Thoracic aorta (tissue), 2 donors: ENCODE measurements at regions not wholly inside any gene's neighbourhood (a gene's known extent, or its start where the extent isn't known, plus 50 kb on each side); places are given as distances from the start of the nearest gene placed in this dataset.
"Not testable (repeated sequence)": the region's sequence is repeated elsewhere in the genome, so short reads cannot be mapped to it uniquely, and the experiment has no call there.

Experiments
- ATAC-seq: fragments of 150-250 bp; one replicate; pipeline ENCODE4 v1.8.0; 2017; ENCODE audit warnings: low read depth; ENCODE audit not compliant: insufficient number of reproducible peaks, low FRiP score
- DNase-seq: peaks from one replicate; pipeline ENCODE4 v3.0.0-alpha.2; 2020; ENCODE audit warnings: low spot score
- H3K27ac ChIP-seq, 2 donors: fragments of 200-600 bp; sonication (generic); 1 replicate in 1 of 2; 2 replicates in 1 of 2; pipeline ENCODE4 v1.5.1; 2016; ENCODE audit warnings: mild to moderate bottlenecking in 2 of 2, moderate library complexity in 2 of 2
- H3K27me3 ChIP-seq: fragments of 200-600 bp; sonication (generic); replicated peaks from 2 replicates; pipeline ENCODE4 v1.6.0; 2016; ENCODE audit warnings: mild to moderate bottlenecking; ENCODE audit not compliant: insufficient read depth
- H3K36me3 ChIP-seq: fragments of 200-600 bp; sonication (generic); one replicate; pipeline ENCODE4 v1.5.1; 2016
- H3K4me1 ChIP-seq, 2 donors: fragments of 200-600 bp; sonication (generic); 1 replicate in 1 of 2; 2 replicates in 1 of 2; pipeline versions ENCODE4 v1.5.1 to v1.6.0; 2016; ENCODE audit warnings: low read depth in 2 of 2, mild to moderate bottlenecking in 1 of 2; ENCODE audit not compliant: control insufficient read depth in 1 of 2
- H3K4me3 ChIP-seq: fragments of 200-600 bp; sonication (generic); 2 replicates; pipeline ENCODE4 v1.5.1; 2016; ENCODE audit warnings: mild to moderate bottlenecking
- H3K9me3 ChIP-seq: fragments of 200-600 bp; sonication (generic); 2 replicates; pipeline ENCODE4 v1.5.1; 2016
- TF ChIP-seq, protein P1 (sequence below): fragments of 200-600 bp; sonication (generic); IDR thresholded peaks from one replicate; pipeline ENCODE4 v1.5.1; 2019; ENCODE audit warnings: antibody characterized with exemption

DNA sequence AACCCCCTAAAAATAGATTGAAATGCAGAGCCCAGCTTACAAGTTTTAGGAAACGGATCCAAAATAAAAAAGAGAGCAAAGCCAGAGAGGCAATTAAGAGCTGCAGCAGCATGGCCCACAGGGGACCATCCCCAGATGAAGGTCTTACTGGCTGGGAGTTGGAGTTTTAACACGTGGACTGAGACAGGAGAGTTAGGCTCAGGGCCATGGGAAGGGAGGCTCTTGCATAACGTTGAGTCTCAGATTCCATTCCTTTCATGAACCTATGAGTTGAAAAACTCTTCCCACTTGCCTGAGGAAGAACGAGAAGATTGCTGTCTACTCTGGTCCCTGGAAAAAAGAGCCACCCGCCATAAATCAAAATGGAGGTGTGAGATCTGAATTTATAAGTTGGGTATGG lies 101.8 kb upstream of the NDUFV2 start:
- Histone ChIP-seq H3K4me3 (no peak overlapping the region), H3K27ac (peak overlapping the region in 1 of 2 donors; percentile 13), H3K9me3 (no peaks in the 10 kb centered on the region), H3K27me3 (no peaks in the 10 kb centered on the region), H3K36me3 (no peaks in the 10 kb centered on the region), H3K4me1 (peaks cover 9 to 25% of the 10 kb centered on the region in 2 donors)
- ATAC-seq (no peak), DNase-seq (no peak)
- TF ChIP-seq, protein P1, sequence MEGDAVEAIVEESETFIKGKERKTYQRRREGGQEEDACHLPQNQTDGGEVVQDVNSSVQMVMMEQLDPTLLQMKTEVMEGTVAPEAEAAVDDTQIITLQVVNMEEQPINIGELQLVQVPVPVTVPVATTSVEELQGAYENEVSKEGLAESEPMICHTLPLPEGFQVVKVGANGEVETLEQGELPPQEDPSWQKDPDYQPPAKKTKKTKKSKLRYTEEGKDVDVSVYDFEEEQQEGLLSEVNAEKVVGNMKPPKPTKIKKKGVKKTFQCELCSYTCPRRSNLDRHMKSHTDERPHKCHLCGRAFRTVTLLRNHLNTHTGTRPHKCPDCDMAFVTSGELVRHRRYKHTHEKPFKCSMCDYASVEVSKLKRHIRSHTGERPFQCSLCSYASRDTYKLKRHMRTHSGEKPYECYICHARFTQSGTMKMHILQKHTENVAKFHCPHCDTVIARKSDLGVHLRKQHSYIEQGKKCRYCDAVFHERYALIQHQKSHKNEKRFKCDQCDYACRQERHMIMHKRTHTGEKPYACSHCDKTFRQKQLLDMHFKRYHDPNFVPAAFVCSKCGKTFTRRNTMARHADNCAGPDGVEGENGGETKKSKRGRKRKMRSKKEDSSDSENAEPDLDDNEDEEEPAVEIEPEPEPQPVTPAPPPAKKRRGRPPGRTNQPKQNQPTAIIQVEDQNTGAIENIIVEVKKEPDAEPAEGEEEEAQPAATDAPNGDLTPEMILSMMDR, result no peak

DNA sequence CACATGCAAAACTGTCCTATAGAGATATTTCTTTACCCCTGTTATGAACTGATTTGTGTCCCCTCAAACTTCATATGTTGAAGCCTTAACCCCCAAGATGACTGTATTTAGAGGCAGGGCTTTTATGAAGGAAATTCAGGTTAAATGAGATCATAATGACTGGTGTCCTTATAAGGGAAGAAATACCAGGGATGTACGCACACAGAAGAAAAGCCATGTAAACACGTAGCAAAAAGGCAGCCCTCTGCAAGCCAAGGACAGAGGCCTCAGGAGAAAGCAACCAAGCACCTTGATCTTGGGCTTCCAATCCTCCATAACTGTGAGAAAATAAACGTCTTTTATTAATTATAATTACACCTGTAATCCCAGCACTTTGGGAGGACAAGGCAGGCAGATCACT lies 101.3 kb upstream of the NDUFV2 start:
- peak overlapping the region in 1 of 2 donors; percentile 13 for H3K27ac ChIP-seq
- no peaks in the 10 kb centered on the region for H3K27me3 ChIP-seq
- peaks cover 9 to 25% of the 10 kb centered on the region in 2 donors for H3K4me1 ChIP-seq
- TF ChIP-seq, protein P1, result no peak
- DNase-seq (no peak), ATAC-seq (no peak)
- no peaks in the 10 kb centered on the region for H3K36me3 ChIP-seq
- H3K9me3 ChIP-seq, result no peaks in the 10 kb centered on the region
- H3K4me3 ChIP-seq, result no peak overlapping the region

DNA sequence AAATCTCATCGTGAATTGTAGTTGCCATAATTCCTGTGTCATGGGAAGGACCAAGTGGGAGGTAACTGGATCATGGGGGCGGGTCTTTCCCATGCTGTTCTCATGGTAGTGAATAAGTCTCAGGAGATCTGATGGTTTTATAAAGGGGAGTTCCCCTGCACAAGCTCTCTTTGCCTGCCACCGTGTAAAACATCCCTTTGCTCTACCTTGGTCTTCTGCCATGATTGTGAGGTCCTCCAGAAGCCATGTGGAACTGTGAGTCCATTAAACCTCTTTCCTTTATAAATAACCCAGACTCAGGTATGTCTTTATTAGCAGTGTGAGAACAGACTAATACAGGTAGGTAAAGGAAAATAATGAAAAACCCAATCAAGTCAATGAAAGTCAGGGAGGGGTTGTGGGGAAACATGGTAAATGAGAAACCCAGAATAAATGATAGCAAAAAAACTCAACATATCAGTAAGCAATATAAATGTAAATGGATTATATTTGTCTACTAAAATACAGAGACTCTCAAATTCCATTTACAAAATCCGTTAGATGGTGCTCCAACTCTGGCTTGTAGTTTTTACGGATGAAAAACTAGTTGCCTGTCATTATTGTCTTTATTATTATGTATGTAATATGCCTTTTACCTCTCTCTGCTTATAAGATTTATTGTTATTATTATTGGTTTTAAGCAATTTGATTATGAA lies 98.9 kb upstream of the NDUFV2 start:
- H3K27ac ChIP-seq, result no peak overlapping the region
- no peak for DNase-seq
- H3K9me3 ChIP-seq, result no peaks in the 10 kb centered on the region
- no peaks in the 10 kb centered on the region for H3K27me3 ChIP-seq
- H3K36me3 ChIP-seq, result no peaks in the 10 kb centered on the region
- ATAC-seq, result no peak
- H3K4me1 ChIP-seq, result peaks cover 9 to 25% of the 10 kb centered on the region in 2 donors
- no peak overlapping the region for H3K4me3 ChIP-seq
- TF ChIP-seq, protein P1, result no peak

DNA sequence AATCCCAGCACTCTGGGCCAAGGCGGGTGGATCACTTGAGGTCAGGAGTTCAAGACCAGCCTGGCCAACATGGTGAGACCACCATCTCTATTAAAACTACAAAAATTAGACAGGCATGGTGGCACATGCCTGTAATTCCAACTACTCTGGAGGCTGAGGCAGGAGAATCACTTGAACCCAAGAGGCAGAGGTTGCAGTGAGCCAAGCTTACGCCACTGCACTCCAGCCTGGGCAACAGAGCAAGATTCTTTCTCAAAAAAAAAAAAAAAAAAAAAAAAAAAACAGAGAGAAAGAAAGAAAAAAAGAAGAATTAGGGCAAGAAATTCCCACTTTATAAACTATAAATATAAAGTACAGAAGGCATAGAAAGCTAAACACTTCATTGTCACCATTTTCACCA lies 98.2 kb upstream of the NDUFV2 start:
- H3K9me3 ChIP-seq, H3K36me3 ChIP-seq, H3K27ac ChIP-seq, ATAC-seq, H3K4me3 ChIP-seq, DNase-seq, H3K27me3 ChIP-seq: not testable (repeated sequence)
- peaks cover 9 to 18% of the 10 kb centered on the region in 2 donors for H3K4me1 ChIP-seq

DNA sequence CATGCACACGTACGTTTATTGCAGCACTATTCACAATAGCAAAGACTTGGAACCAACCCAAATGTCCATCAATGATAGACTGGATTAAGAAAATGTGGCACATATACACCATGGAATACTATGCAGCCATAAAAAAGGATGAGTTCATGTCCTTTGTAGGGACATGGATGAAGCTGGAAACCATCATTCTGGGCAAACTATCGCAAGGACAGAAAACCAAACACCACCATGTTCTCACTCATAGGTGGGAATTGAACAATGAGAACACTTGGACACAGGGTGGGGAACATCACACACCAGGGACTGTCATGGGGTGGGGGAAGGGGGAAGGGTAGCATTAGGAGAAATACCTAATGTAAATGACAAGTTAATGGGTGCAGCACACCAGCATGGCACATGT lies 94.8 kb upstream of the NDUFV2 start:
- not testable (repeated sequence) for ATAC-seq, H3K4me3 ChIP-seq, DNase-seq, H3K9me3 ChIP-seq, H3K27me3 ChIP-seq, H3K36me3 ChIP-seq, H3K27ac ChIP-seq, H3K4me1 ChIP-seq

DNA sequence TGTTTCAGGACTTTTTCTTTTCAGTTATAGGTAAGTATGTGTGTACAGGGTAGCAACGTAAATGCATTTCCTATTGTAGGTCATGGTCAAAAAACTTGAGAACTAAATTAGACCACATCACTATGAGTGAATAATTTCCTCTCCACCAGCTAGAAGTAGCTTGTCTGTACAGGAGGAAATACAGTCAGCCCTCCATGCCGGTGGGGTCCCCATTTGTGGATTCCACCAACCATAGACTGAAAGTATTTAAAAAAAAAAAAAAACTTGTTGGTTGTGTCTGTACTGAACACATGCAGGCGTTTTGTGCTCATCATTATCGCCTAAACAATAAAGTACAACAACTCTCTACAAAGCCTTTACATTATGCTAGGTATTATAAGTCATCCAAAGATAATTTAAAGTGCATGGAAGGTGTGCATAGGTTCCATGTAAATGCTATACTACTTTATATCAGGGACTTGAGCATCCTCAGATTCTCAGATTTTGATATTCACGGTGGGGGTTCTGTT lies 94.2 kb upstream of the NDUFV2 start:
- Histone ChIP-seq H3K27me3 (no peaks in the 10 kb centered on the region), H3K27ac (no peak overlapping the region), H3K4me3 (no peak overlapping the region), H3K9me3 (no peaks in the 10 kb centered on the region), H3K36me3 (no peaks in the 10 kb centered on the region), H3K4me1 (no peaks in the 10 kb centered on the region)
- ATAC-seq (no peak), DNase-seq (no peak)
- TF ChIP-seq, protein P1, result no peak
